ENCODE measurements at regions not wholly inside any gene's neighbourhood (a gene's known extent, or its start where the extent isn't known, plus 50 kb on each side); places are given as distances from the start of the nearest gene placed in this dataset.

DNA sequence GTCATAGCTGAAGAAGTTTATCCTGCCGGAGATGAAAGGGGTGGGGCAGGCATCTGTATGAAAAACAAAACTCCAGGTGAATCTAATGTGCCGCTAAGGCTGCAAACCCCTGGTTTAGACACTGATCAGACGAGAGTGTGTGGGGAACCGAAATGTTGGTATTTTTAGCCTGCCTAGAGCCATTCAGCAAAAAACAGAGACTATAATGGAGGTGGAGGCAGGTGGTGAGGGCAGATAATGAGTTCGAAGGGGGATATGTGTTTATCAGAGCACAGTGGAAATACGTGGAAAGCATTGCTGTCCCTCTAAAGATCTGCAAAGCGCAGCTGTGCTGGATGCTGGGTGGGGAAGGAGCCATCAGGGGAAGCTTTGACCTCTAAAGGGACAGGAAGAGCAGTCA lies 127.5 kb upstream of the WSCD1 start:
- Mint-ChIP-seq H3K27ac (no peak overlapping the region), H3K9me3 (peaks cover 2 to 22% (median 7%) of the 10 kb centered on the region in 7 donors), H3K36me3 (peaks cover 0 to 16% of the 10 kb centered on the region in 2 donors), H3K4me1 (peaks cover 0 to 4% (median 0%) of the 10 kb centered on the region in 3 donors), H3K4me3 (no peak overlapping the region), H3K27me3 (peaks cover 29 to 34% (median 31%) of the 10 kb centered on the region in 3 donors)
- no peak for ATAC-seq (ENCODE audit: low read depth in 2 of 2)
- DNase-seq = no peak

- H3K36me3 Mint-ChIP-seq = peaks cover 0 to 16% of the 10 kb centered on the region in 2 donors
- peaks cover 0 to 4% (median 0%) of the 10 kb centered on the region in 3 donors for H3K4me1 Mint-ChIP-seq
- H3K27me3 Mint-ChIP-seq = peaks cover 29 to 31% (median 29%) of the 10 kb centered on the region in 3 donors
- ATAC-seq (ENCODE audit: low read depth in 2 of 2) (no peak), DNase-seq (no peak)
- H3K9me3 Mint-ChIP-seq = peaks cover 4 to 22% (median 7%) of the 10 kb centered on the region in 7 donors
- H3K4me3 Mint-ChIP-seq = no peak overlapping the region
- no peak overlapping the region for H3K27ac Mint-ChIP-seq
These were observed 126.9 kb upstream of the WSCD1 start for GRCh38 chr17:5943232-5943631.

GRCh38 chr17:5943982-5944381 lies 126.2 kb upstream of the WSCD1 start:
- H3K4me1 Mint-ChIP-seq = peaks cover 0 to 4% (median 0%) of the 10 kb centered on the region in 3 donors
- peaks cover 0 to 16% of the 10 kb centered on the region in 2 donors for H3K36me3 Mint-ChIP-seq
- DNase-seq = no peak
- no peak overlapping the region for H3K27ac Mint-ChIP-seq
- H3K9me3 Mint-ChIP-seq = peaks cover 4 to 22% (median 7%) of the 10 kb centered on the region in 7 donors
- no peak for ATAC-seq (ENCODE audit: low read depth in 2 of 2)
- H3K4me3 Mint-ChIP-seq = no peak overlapping the region
- peaks cover 29 to 31% (median 31%) of the 10 kb centered on the region in 3 donors for H3K27me3 Mint-ChIP-seq

GRCh38 chr17:5947701-5948180 lies 122.4 kb upstream of the WSCD1 start:
- DNase-seq = no peak
- H3K27ac Mint-ChIP-seq = no peak overlapping the region
- H3K4me3 Mint-ChIP-seq = no peak overlapping the region
- ATAC-seq (ENCODE audit: low read depth in 2 of 2) = no peak
- H3K27me3 Mint-ChIP-seq = peaks cover 33 to 40% (median 33%) of the 10 kb centered on the region in 3 donors
- H3K36me3 Mint-ChIP-seq = peaks cover 0 to 12% of the 10 kb centered on the region in 2 donors
- peaks cover 5 to 22% (median 7%) of the 10 kb centered on the region in 7 donors for H3K9me3 Mint-ChIP-seq
- H3K4me1 Mint-ChIP-seq = peaks cover 0 to 2% (median 0%) of the 10 kb centered on the region in 3 donors

DNA sequence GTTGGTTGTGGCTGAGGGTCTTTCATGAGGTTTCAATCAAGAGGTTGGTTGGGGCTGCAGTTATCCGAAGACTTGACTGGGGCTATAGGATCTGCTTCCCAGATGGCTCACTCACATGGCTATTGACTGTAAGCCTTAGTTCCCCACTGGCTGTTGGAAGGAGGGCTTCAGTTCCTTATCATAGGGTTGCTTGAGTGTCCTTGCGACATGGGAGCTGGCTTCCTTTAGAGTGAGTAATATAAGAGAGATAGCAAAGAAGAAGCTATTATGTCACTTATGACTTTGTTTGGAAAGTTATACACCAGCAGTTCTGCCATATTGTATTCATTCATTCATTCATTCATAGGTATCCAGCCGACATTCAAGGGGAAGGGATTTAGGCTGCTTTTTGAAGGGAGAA lies 121.4 kb upstream of the WSCD1 start:
- H3K27me3 Mint-ChIP-seq = peaks cover 28 to 33% (median 30%) of the 10 kb centered on the region in 3 donors
- H3K9me3 Mint-ChIP-seq = peaks cover 3 to 17% (median 7%) of the 10 kb centered on the region in 7 donors
- no peaks in the 10 kb centered on the region for H3K4me1 Mint-ChIP-seq
- ATAC-seq (ENCODE audit: low read depth in 2 of 2) (no peak), DNase-seq (no peak)
- H3K27ac Mint-ChIP-seq = no peak overlapping the region
- no peak overlapping the region for H3K4me3 Mint-ChIP-seq
- H3K36me3 Mint-ChIP-seq = peaks cover 0 to 7% of the 10 kb centered on the region in 2 donors

DNA sequence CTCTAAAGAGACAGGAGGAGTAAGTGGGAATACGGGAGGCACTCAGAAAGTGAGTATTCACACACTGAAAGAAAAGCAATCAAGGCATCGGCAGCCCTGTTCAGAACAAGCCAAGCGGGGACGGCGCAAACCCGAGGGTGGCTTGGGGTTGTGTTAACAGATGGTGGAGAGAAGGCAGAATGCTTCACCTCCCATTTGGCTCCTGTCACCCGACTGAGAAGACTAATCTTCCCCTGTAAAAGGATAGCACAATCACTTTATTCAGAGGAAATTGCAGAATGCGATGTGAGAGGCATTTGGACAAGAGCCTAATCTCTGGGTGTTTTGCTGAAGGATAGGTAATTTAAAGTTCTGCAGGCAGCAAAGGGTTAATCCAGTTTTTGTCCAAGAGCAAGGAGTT lies 119.3 kb upstream of the WSCD1 start:
- DNase-seq = no peak
- Mint-ChIP-seq H3K4me1 (no peaks in the 10 kb centered on the region), H3K36me3 (peaks cover 5 to 7% of the 10 kb centered on the region in 2 donors), H3K27me3 (peaks cover 28 to 34% (median 33%) of the 10 kb centered on the region in 3 donors), H3K27ac (peak overlapping the region in 1 of 6 donors; percentile 4), H3K4me3 (no peak overlapping the region), H3K9me3 (peaks cover 3 to 15% (median 12%) of the 10 kb centered on the region in 7 donors)
- no peak for ATAC-seq (ENCODE audit: low read depth in 2 of 2)

DNA sequence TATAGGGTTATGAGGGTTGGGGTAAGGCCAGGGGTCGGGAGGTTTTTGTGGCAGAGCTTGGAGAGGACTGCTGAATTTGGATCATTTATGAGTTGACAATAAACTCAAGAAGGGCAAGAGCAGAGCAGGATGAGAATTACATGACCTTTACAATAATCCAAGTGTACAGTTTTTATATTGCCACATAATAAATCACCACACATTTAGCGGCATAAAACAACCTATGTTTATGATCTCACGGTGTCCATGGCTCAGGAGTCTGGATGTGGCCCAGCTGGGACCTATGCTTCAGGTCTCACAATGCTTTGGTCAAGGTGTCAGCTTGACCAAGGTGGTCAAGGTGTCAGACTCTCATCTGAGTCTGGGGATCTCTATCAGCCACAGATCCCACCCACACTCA lies 118.3 kb upstream of the WSCD1 start:
- peak overlapping the region in 1 of 6 donors; percentile 65 for H3K27ac Mint-ChIP-seq
- no peak for DNase-seq
- H3K4me1 Mint-ChIP-seq = no peaks in the 10 kb centered on the region
- peaks cover 0 to 9% of the 10 kb centered on the region in 2 donors for H3K36me3 Mint-ChIP-seq
- peaks cover 20 to 32% (median 28%) of the 10 kb centered on the region in 3 donors for H3K27me3 Mint-ChIP-seq
- no peak overlapping the region for H3K4me3 Mint-ChIP-seq
- peaks cover 0 to 15% (median 7%) of the 10 kb centered on the region in 7 donors for H3K9me3 Mint-ChIP-seq
- ATAC-seq (ENCODE audit: low read depth in 2 of 2) = no peak

DNA sequence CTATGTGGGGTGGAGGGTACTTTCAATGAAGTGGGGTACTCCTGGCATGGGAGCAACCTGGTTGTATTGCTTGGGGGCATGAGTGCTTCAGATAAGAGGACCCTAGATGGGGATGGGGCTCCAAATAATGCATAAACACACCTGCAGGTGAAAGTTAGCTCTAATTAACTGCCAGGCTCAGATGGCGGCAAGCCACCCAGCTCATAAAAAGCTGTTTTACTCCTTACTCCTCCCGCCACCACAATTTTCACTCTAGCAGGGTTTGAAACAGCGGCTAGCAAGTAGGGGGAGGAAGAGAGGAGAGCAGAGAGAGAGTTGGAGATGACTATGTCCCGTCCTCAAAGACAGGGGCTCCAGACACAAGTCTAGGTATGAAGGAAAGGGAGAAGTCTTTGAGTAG lies 117.7 kb upstream of the WSCD1 start:
- Mint-ChIP-seq H3K9me3 (peaks cover 0 to 17% (median 7%) of the 10 kb centered on the region in 7 donors), H3K36me3 (peaks cover 0 to 9% of the 10 kb centered on the region in 2 donors), H3K4me3 (no peak overlapping the region), H3K27ac (no peak overlapping the region), H3K27me3 (peaks cover 19 to 30% (median 28%) of the 10 kb centered on the region in 3 donors), H3K4me1 (no peaks in the 10 kb centered on the region)
- no peak for ATAC-seq (ENCODE audit: low read depth in 2 of 2)
- no peak for DNase-seq

- Mint-ChIP-seq H3K27me3 (peaks cover 17 to 22% (median 17%) of the 10 kb centered on the region in 3 donors), H3K4me1 (no peaks in the 10 kb centered on the region), H3K36me3 (peaks cover 0 to 9% of the 10 kb centered on the region in 2 donors), H3K4me3 (no peak overlapping the region), H3K27ac (no peak overlapping the region), H3K9me3 (peaks cover 0 to 17% (median 8%) of the 10 kb centered on the region in 7 donors)
- ATAC-seq (ENCODE audit: low read depth in 2 of 2) (no peak), DNase-seq (no peak)
These were observed 114.4 kb upstream of the WSCD1 start for GRCh38 chr17:5955764-5956163.

- DNase-seq = no peak
- no peaks in the 10 kb centered on the region for H3K4me1 Mint-ChIP-seq
- no peak overlapping the region for H3K27ac Mint-ChIP-seq
- ATAC-seq (ENCODE audit: low read depth in 2 of 2) = no peak
- peaks cover 0 to 9% of the 10 kb centered on the region in 2 donors for H3K36me3 Mint-ChIP-seq
- peaks cover 0 to 17% (median 8%) of the 10 kb centered on the region in 7 donors for H3K9me3 Mint-ChIP-seq
- peaks cover 4 to 19% (median 16%) of the 10 kb centered on the region in 3 donors for H3K27me3 Mint-ChIP-seq
- H3K4me3 Mint-ChIP-seq = no peak overlapping the region
These were observed 111.3 kb upstream of the WSCD1 start for GRCh38 chr17:5958850-5959249.

DNA sequence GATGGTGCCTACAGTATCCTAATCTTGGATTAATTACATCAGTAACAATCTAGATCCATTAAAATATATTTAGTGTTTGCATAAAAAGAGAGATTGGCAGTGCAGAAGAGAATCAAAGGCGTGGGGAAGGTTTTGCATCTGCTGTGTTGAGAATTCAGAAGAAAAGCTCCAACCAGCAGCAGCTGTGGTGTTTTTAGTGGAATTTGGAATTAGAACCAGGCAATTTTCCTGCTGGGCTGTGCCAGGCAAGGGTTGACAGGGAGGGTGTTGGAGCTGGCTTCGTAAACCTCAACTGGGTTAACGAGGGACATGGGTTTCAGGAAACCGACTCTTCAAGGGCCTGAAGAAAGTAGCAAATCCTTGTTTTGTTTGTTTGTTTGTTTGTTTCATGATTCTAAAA lies 107.8 kb upstream of the WSCD1 start:
- H3K27ac Mint-ChIP-seq = no peak overlapping the region
- H3K4me3 Mint-ChIP-seq = no peak overlapping the region
- peaks cover 4 to 18% (median 16%) of the 10 kb centered on the region in 3 donors for H3K27me3 Mint-ChIP-seq

DNA sequence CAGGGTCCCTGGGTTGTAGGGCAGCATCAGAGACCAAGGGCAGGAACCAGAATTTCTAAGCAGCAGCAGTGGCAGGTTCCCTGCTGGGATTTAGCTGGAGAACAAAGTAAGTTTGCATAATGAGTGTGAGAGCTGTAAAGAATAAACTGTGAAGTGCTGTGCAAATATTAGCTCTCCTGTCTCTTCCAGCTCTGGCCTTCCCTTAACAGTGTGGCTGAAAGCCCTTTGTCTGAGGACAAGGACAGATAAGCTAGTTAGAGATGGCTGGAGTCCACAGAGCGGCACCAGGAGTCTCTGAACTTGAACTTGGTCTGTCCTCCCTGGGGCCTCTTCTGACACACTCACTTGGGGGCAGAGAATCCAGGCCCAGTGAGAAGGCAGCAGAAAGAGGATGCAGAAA lies 98.2 kb upstream of the WSCD1 start:
- Mint-ChIP-seq H3K9me3 (peaks cover 14 to 42% (median 24%) of the 10 kb centered on the region in 7 donors), H3K27ac (no peak overlapping the region), H3K4me1 (no peaks in the 10 kb centered on the region), H3K36me3 (no peaks in the 10 kb centered on the region), H3K4me3 (no peak overlapping the region), H3K27me3 (peaks cover 11 to 27% (median 14%) of the 10 kb centered on the region in 3 donors)
- no peak for ATAC-seq (ENCODE audit: low read depth in 2 of 2)
- no peak for DNase-seq

More for the DNA sequence above, 107.8 kb upstream of the WSCD1 start:
- ATAC-seq (ENCODE audit: low read depth in 2 of 2) (no peak), DNase-seq (no peak)
- H3K4me1 Mint-ChIP-seq = no peaks in the 10 kb centered on the region
- peaks cover 0 to 10% (median 2%) of the 10 kb centered on the region in 7 donors for H3K9me3 Mint-ChIP-seq
- H3K36me3 Mint-ChIP-seq = no peaks in the 10 kb centered on the region

- H3K27ac Mint-ChIP-seq = no peak overlapping the region
These were observed 96.8 kb upstream of the WSCD1 start for GRCh38 chr17:5973410-5973809.

DNA sequence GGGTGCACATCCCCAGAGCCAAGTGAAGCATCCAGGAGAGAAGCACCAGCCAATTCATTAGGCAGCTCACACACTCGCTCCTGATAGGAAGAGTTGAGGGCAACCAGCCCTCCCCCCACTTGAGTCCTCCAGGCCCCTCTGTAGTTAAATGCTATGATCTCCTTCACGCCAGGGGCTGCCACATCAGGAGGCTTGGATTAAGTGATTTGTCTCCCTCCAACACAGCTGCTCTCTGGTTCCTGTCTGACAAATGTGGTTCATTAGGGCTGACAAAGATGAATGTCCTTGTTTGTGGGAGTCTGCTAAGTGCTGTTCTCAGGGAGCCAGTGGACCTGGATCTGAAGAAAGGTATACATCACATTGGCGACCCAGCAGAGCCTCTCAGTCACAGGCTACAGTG lies 94.5 kb upstream of the WSCD1 start:
- DNase-seq (no peak), ATAC-seq (ENCODE audit: low read depth in 2 of 2) (no peak)
- H3K36me3 Mint-ChIP-seq = no peaks in the 10 kb centered on the region
- H3K27ac Mint-ChIP-seq = no peak overlapping the region
- H3K9me3 Mint-ChIP-seq = peaks cover 5 to 12% (median 7%) of the 10 kb centered on the region in 7 donors
- no peaks in the 10 kb centered on the region for H3K4me1 Mint-ChIP-seq
- H3K27me3 Mint-ChIP-seq = peaks cover 7 to 24% (median 11%) of the 10 kb centered on the region in 3 donors
- H3K4me3 Mint-ChIP-seq = no peak overlapping the region

More at GRCh38 chr17:5973410-5973809, 96.8 kb upstream of the WSCD1 start:
- no peak for ATAC-seq (ENCODE audit: low read depth in 2 of 2)
- Mint-ChIP-seq H3K27me3 (peaks cover 6 to 32% (median 12%) of the 10 kb centered on the region in 3 donors), H3K4me1 (no peaks in the 10 kb centered on the region), H3K9me3 (peaks cover 9 to 28% (median 16%) of the 10 kb centered on the region in 7 donors), H3K36me3 (no peaks in the 10 kb centered on the region), H3K4me3 (no peak overlapping the region)
- no peak for DNase-seq

Measured in naive B cell (primary cell).